AG04450 (cell line): ENCODE measurements at regions not wholly inside any gene's neighbourhood (a gene's known extent, or its start where the extent isn't known, plus 50 kb on each side); places are given as distances from the start of the nearest gene placed in this dataset.
A peak's percentile ranks its signal among the peaks of the same experiment; 100 is the strongest.

Experiments
- CTCF ChIA-PET: fragments of 300-600, 350-600 bp; formaldehyde crosslinking; extraction: SDS; loops from one replicate; lab custom pipeline; 2022; ENCODE audit warnings: antibody characterized with exemption, inconsistent platforms; lab: Charles Lee
- POLR2A ChIA-PET: fragments of 350-600 bp; formaldehyde crosslinking; extraction: SDS; loops from one replicate; lab custom pipeline; 2021; ENCODE audit warnings: antibody characterized with exemption, inconsistent platforms; lab: Yijun Ruan, JAX
- DNase-seq: peaks from one replicate; pipeline ENCODE4 v3.0.0-alpha.2; 2011; ENCODE audit warnings: low read depth, low spot score
- H3K27ac ChIP-seq: one replicate; pipeline ENCODE4 v1.5.1; 2012; ENCODE audit warnings: low read depth, low read length, control low read depth
- H3K27me3 ChIP-seq: one replicate; pipeline ENCODE4 v1.6.0; 2012; ENCODE audit warnings: low read length; ENCODE audit not compliant: control insufficient read depth, insufficient read depth
- H3K4me3 ChIP-seq: 2 replicates; pipeline ENCODE4 v1.5.1; 2011; ENCODE audit warnings: mild to moderate bottlenecking, low read depth, low read length, control low read depth
- H3K9me3 ChIP-seq: 2 replicates; pipeline ENCODE4 v1.5.1; 2012; ENCODE audit warnings: low read length; ENCODE audit not compliant: control insufficient read depth, insufficient read depth
- CTCF ChIP-seq: IDR thresholded peaks from 2 replicates; pipeline ENCODE4 v1.5.1; 2011; ENCODE audit warnings: low read depth, low read length, control low read depth, inconsistent platforms

- ChIA-PET POLR2A (no interaction called here), CTCF (no interaction called here)
- H3K9me3 ChIP-seq, result no peaks in the 10 kb centered on the region
- H3K4me3 ChIP-seq, result no peak overlapping the region
- H3K27ac ChIP-seq, result no peak overlapping the region
- no peak for DNase-seq
- TF ChIP-seq CTCF, result no peak
- no peaks in the 10 kb centered on the region for H3K27me3 ChIP-seq
Measured at GRCh38 chr21:35398346-35398982, 349.4 kb upstream of the RUNX1 start.

GRCh38 chr21:35397781-35398180 is 348.7 kb upstream of the RUNX1 start:
- CTCF ChIA-PET, result no interaction called here
- H3K27ac ChIP-seq, result no peak overlapping the region
- no peak overlapping the region for H3K4me3 ChIP-seq
- TF ChIP-seq CTCF, result no peak
- DNase-seq, result no peak
- POLR2A ChIA-PET, result no interaction called here
- H3K27me3 ChIP-seq, result no peaks in the 10 kb centered on the region
- H3K9me3 ChIP-seq, result no peaks in the 10 kb centered on the region

- Histone ChIP-seq H3K4me3 (no peak overlapping the region), H3K27ac (no peak overlapping the region), H3K9me3 (no peaks in the 10 kb centered on the region), H3K27me3 (no peaks in the 10 kb centered on the region)
- TF ChIP-seq CTCF, result no peak
- ChIA-PET POLR2A (no interaction called here), CTCF (no interaction called here)
- no peak for DNase-seq
Measured at GRCh38 chr21:35396655-35397054, 347.6 kb upstream of the RUNX1 start.

GRCh38 chr21:35395728-35396127 is 346.6 kb upstream of the RUNX1 start:
- TF ChIP-seq CTCF, result no peak
- POLR2A ChIA-PET, result no interaction called here
- Histone ChIP-seq H3K27ac (peak overlapping the region; percentile 3), H3K27me3 (no peaks in the 10 kb centered on the region), H3K9me3 (no peaks in the 10 kb centered on the region), H3K4me3 (no peak overlapping the region)
- no peak for DNase-seq
- CTCF ChIA-PET, result no interaction called here

GRCh38 chr21:35394634-35395369 is 345.7 kb upstream of the RUNX1 start:
- Histone ChIP-seq H3K27ac (no peak overlapping the region), H3K4me3 (no peak overlapping the region), H3K27me3 (no peaks in the 10 kb centered on the region), H3K9me3 (no peaks in the 10 kb centered on the region)
- no peak for DNase-seq
- ChIA-PET CTCF (no interaction called here), POLR2A (no interaction called here)
- TF ChIP-seq CTCF, result no peak
